OCI-LY7 (cell line): ENCODE measurements at regions not wholly inside any gene's neighbourhood (a gene's known extent, or its start where the extent isn't known, plus 50 kb on each side); places are given as distances from the start of the nearest gene placed in this dataset.

Experiments used
- EZH2phosphoT487 ChIP-seq: fragments of 200-600 bp; sonication (generic); IDR thresholded peaks from 2 replicates; pipeline ENCODE4 v1.6.1; 2018; ENCODE audit warnings: low read depth, borderline replicate concordance, mild to moderate bottlenecking, mixed run types, antibody characterized with exemption, low read length, moderate library complexity, mixed read lengths
- TF ChIP-seq, protein P1 (sequence below): fragments of 200-600 bp; sonication (generic); conservative IDR thresholded peaks from 2 replicates; pipeline ENCODE4 v1.5.1; 2014; ENCODE audit warnings: mild to moderate bottlenecking, antibody characterized with exemption, low read length, moderate library complexity, mixed read lengths

DNA sequence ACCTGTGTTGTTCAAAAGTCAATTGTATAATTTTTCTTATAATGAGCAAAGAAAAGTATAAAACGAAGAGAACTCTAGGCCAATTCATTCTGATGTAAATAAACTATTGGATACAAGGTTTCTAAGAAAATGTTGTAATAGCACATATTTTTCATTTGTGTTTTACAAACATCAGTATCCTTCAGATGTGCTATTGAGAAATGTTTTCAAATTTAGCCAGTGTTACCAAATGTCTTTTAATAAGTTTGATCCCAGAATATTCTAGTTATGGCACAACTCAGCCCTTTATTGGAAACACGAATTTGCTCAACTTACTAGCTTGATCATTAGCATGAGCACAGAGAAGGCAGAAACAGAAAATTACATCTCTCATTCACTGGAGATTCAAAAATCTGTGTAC is 319.3 kb downstream of the IL15 start:
- TF ChIP-seq, protein P1, sequence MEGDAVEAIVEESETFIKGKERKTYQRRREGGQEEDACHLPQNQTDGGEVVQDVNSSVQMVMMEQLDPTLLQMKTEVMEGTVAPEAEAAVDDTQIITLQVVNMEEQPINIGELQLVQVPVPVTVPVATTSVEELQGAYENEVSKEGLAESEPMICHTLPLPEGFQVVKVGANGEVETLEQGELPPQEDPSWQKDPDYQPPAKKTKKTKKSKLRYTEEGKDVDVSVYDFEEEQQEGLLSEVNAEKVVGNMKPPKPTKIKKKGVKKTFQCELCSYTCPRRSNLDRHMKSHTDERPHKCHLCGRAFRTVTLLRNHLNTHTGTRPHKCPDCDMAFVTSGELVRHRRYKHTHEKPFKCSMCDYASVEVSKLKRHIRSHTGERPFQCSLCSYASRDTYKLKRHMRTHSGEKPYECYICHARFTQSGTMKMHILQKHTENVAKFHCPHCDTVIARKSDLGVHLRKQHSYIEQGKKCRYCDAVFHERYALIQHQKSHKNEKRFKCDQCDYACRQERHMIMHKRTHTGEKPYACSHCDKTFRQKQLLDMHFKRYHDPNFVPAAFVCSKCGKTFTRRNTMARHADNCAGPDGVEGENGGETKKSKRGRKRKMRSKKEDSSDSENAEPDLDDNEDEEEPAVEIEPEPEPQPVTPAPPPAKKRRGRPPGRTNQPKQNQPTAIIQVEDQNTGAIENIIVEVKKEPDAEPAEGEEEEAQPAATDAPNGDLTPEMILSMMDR: no peak
- TF ChIP-seq EZH2phosphoT487: no peak
